Fibroblast of lung (primary cell): ENCODE measurements at regions not wholly inside any gene's neighbourhood (a gene's known extent, or its start where the extent isn't known, plus 50 kb on each side); places are given as distances from the start of the nearest gene placed in this dataset.

Experiments used
- CTCF ChIP-seq, 2 donors: IDR thresholded peaks in 1 of 2; conservative IDR thresholded peaks in 1 of 2; 1 replicate in 1 of 2; 2 replicates in 1 of 2; pipeline ENCODE4 v1.5.1; 2011 to 2012; ENCODE audit warnings: low read length in 2 of 2, control low read depth in 1 of 2, inconsistent platforms in 1 of 2, low read depth in 1 of 2, mild to moderate bottlenecking in 1 of 2
- EZH2 ChIP-seq: IDR thresholded peaks from 2 replicates; pipeline ENCODE4 v1.5.1; 2012; ENCODE audit warnings: low read length, control low read depth, mild to moderate bottlenecking; ENCODE audit errors: missing control alignments

GRCh38 chr7:10643545-10643944 is 330.1 kb upstream of the PHF14 start:
- TF ChIP-seq CTCF (conservative IDR thresholded peaks at IDR 0.05 in 1 of 2, IDR thresholded peaks at IDR 0.05 in 1 of 2; ENCODE audit: low read depth in 1 of 2, low read length in 2 of 2) (no peak), EZH2 (no peak)
